SKM-1 (cell line): ENCODE measurements at regions not wholly inside any gene's neighbourhood (a gene's known extent, or its start where the extent isn't known, plus 50 kb on each side); places are given as distances from the start of the nearest gene placed in this dataset.
A peak's percentile ranks its signal among the peaks of the same experiment; 100 is the strongest.

Experiments used
- DNase-seq: peaks from one replicate; lab custom pipeline; 2025; ENCODE audit not compliant: unreplicated experiment; lab: John Stamatoyannopoulos, UW

GRCh38 chr14:87816416-87816815 lies 176.6 kb downstream of the GALC start:
- no peak for DNase-seq

GRCh38 chr14:87815121-87815520 lies 177.9 kb downstream of the GALC start:
- DNase-seq, result no peak

- DNase-seq, result no peak
Measured at GRCh38 chr14:87813686-87814085, 179.3 kb downstream of the GALC start.

GRCh38 chr14:87813211-87813610 lies 179.8 kb downstream of the GALC start:
- no peak for DNase-seq

- no peak for DNase-seq
Measured at GRCh38 chr14:87811246-87811645, 181.7 kb downstream of the GALC start.

- no peak for DNase-seq
Measured at GRCh38 chr14:87810711-87811110, 182.3 kb downstream of the GALC start.

- DNase-seq, result no peak
Measured at GRCh38 chr14:87809261-87809660, 183.7 kb downstream of the GALC start.

- peak; percentile 0 for DNase-seq
Measured at GRCh38 chr14:87805315-87805723, 187.7 kb downstream of the GALC start.

GRCh38 chr14:87800216-87800615 lies 192.8 kb downstream of the GALC start:
- DNase-seq, result no peak

GRCh38 chr14:87799400-87799799 lies 193.6 kb downstream of the GALC start:
- no peak for DNase-seq

- no peak for DNase-seq
Measured at GRCh38 chr14:87797001-87797400, 196.0 kb downstream of the GALC start.

GRCh38 chr14:87794561-87794960 lies 198.4 kb downstream of the GALC start:
- no peak for DNase-seq

- no peak for DNase-seq
Measured at GRCh38 chr14:87785897-87786296, 207.1 kb downstream of the GALC start.

- no peak for DNase-seq
Measured at GRCh38 chr14:87784386-87784785, 208.6 kb downstream of the GALC start.

GRCh38 chr14:87783071-87783470 lies 209.9 kb downstream of the GALC start:
- no peak for DNase-seq

GRCh38 chr14:87772854-87773253 lies 220.1 kb downstream of the GALC start:
- no peak for DNase-seq

GRCh38 chr14:87767567-87767901 lies 225.4 kb downstream of the GALC start:
- DNase-seq, result no peak

GRCh38 chr14:87758876-87759275 lies 234.1 kb downstream of the GALC start:
- no peak for DNase-seq

GRCh38 chr14:87756661-87757060 lies 236.3 kb downstream of the GALC start:
- no peak for DNase-seq

GRCh38 chr14:87754520-87755223 lies 238.3 kb downstream of the GALC start:
- no peak for DNase-seq

- DNase-seq, result no peak
Measured at GRCh38 chr14:87748558-87748957, 244.4 kb downstream of the GALC start.

GRCh38 chr14:87745507-87746118 lies 247.4 kb downstream of the GALC start:
- DNase-seq, result no peak
